ENCODE measurements at regions not wholly inside any gene's neighbourhood (a gene's known extent, or its start where the extent isn't known, plus 50 kb on each side); places are given as distances from the start of the nearest gene placed in this dataset.
"Not testable (repeated sequence)": the region's sequence is repeated elsewhere in the genome, so short reads cannot be mapped to it uniquely, and the experiment has no call there.

DNA sequence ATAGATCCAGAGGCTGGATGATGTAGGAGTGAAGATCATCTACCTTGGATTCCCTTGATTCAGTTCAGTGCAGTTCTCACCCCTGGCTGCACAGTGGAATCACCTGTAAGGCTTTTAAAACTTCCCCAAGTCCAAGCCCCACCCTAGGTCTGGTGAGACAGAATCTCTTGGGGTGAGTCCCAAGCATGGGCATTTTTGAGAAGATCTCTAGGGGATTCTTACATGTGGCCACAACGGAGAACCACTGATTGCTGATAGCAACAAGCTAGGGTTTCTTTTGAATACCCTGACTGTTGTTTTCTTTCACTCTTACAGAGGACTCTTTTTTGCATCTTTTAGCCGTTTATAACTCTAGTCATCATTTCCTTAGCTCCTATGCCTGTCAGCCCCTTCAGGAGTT lies 204.9 kb upstream of the RASGRP1 start:
- H3K36me3 ChIP-seq (ENCODE audit: low read depth) = no peaks in the 10 kb centered on the region
- no peaks in the 10 kb centered on the region for H3K79me2 ChIP-seq (ENCODE audit: insufficient read depth)
- peak; percentile 8 for DNase-seq
- peak overlapping the region; percentile 58 for H3K27ac ChIP-seq
- H4K20me1 ChIP-seq (ENCODE audit: insufficient read depth) = no peaks in the 10 kb centered on the region
- no peaks in the 10 kb centered on the region for H3K27me3 ChIP-seq (replicated peaks; ENCODE audit: insufficient read depth)
- TF ChIP-seq EZH2 (IDR thresholded peaks at IDR 0.05; ENCODE audit: insufficient read depth, poor library complexity, severe bottlenecking) = no peak
- no peak for TF ChIP-seq EZH2phosphoT487 (IDR thresholded peaks at IDR 0.05; ENCODE audit: insufficient read depth, low read depth)
- no peaks in the 10 kb centered on the region for H3K9me2 ChIP-seq (ENCODE audit: insufficient read depth)
- no peaks in the 10 kb centered on the region for H3K9me3 ChIP-seq (ENCODE audit: low read depth)
- 29 to 39% methylated on average over 2 of the region's 2 CpGs for WGBS, 2 experiments (ENCODE audit: low coverage in 1 of 2, low lambda C conversion rate in 2 of 2, missing lambda C conversion rate in 2 of 2)
- H3K9ac ChIP-seq = peak overlapping the region; percentile 50
- H3F3A ChIP-seq (ENCODE audit: insufficient read depth) = no peaks in the 10 kb centered on the region
- H3K4me2 ChIP-seq (ENCODE audit: unreplicated experiment) = peak overlapping the region; percentile 32
- peak overlapping the region; percentile 92 for H2AFZ ChIP-seq
- H3K4me3 ChIP-seq = no peak overlapping the region
- in situ Hi-C loops (cut with MboI) = no loop called here
- H3K4me1 ChIP-seq (ENCODE audit: insufficient read depth) = peaks cover 11% of the 10 kb centered on the region

DNA sequence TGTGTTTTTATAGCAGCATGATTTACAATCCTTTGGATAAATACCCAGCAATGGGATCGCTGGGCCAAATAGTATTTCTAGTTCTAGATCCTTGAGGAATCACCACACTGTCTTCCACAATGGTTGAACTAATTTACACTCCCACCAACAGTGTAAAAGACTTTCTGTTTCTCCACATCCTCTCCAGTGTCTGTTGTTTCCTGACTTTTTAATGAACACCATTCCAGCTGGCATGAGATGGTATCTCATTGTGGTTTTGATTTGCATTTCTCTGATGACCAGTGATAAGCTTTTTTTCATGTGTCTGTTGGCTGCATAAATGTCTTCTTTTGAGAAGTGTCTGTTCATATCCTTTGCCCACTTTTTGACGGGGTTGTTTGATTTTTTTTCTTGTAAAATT lies 209.5 kb upstream of the RASGRP1 start:
- H2AFZ ChIP-seq; H3F3A ChIP-seq (ENCODE audit: insufficient read depth); H3K9me2 ChIP-seq (ENCODE audit: insufficient read depth); H4K20me1 ChIP-seq (ENCODE audit: insufficient read depth); H3K27ac ChIP-seq; H3K4me3 ChIP-seq; H3K27me3 ChIP-seq (replicated peaks; ENCODE audit: insufficient read depth); in situ Hi-C loops (cut with MboI); H3K4me1 ChIP-seq (ENCODE audit: insufficient read depth); H3K79me2 ChIP-seq (ENCODE audit: insufficient read depth); H3K9ac ChIP-seq; H3K9me3 ChIP-seq (ENCODE audit: low read depth); H3K36me3 ChIP-seq (ENCODE audit: low read depth); H3K4me2 ChIP-seq (ENCODE audit: unreplicated experiment); DNase-seq: not testable (repeated sequence)
- 93 to 94% methylated on average over 2 of the region's 2 CpGs for WGBS, 2 experiments (ENCODE audit: low coverage in 1 of 2, low lambda C conversion rate in 2 of 2, missing lambda C conversion rate in 2 of 2)

GRCh38 chr15:38781196-38781595 lies 216.6 kb upstream of the RASGRP1 start:
- H3K27me3 ChIP-seq (replicated peaks; ENCODE audit: insufficient read depth) = no peaks in the 10 kb centered on the region
- 8 to 11% methylated on average over 2 of the region's 2 CpGs for WGBS, 2 experiments (ENCODE audit: low coverage in 1 of 2, low lambda C conversion rate in 2 of 2, missing lambda C conversion rate in 2 of 2)
- TF ChIP-seq EZH2phosphoT487 (IDR thresholded peaks at IDR 0.05; ENCODE audit: insufficient read depth, low read depth) (no peak), EZH2 (IDR thresholded peaks at IDR 0.05; ENCODE audit: insufficient read depth, poor library complexity, severe bottlenecking) (no peak)
- peaks cover 11% of the 10 kb centered on the region; the same call in 1 of the 2 replicates for H3K4me1 ChIP-seq (ENCODE audit: insufficient read depth)
- H3K9me2 ChIP-seq (ENCODE audit: insufficient read depth) = no peaks in the 10 kb centered on the region
- DNase-seq = peak; percentile 50
- H3K4me2 ChIP-seq (ENCODE audit: unreplicated experiment) = peak overlapping the region; percentile 50
- H3K9me3 ChIP-seq (ENCODE audit: low read depth) = no peaks in the 10 kb centered on the region
- no peak overlapping the region for H3K9ac ChIP-seq
- H3K27ac ChIP-seq = no peak overlapping the region
- peaks cover 9% of the 10 kb centered on the region; the same call in 1 of the 2 replicates for H3F3A ChIP-seq (ENCODE audit: insufficient read depth)
- H4K20me1 ChIP-seq (ENCODE audit: insufficient read depth) = no peaks in the 10 kb centered on the region
- no peaks in the 10 kb centered on the region for H3K79me2 ChIP-seq (ENCODE audit: insufficient read depth)
- in situ Hi-C loops (cut with MboI) = no loop called here
- H3K4me3 ChIP-seq = no peak overlapping the region
- H2AFZ ChIP-seq = peak overlapping the region; percentile 21
- H3K36me3 ChIP-seq (ENCODE audit: low read depth) = no peaks in the 10 kb centered on the region

DNA sequence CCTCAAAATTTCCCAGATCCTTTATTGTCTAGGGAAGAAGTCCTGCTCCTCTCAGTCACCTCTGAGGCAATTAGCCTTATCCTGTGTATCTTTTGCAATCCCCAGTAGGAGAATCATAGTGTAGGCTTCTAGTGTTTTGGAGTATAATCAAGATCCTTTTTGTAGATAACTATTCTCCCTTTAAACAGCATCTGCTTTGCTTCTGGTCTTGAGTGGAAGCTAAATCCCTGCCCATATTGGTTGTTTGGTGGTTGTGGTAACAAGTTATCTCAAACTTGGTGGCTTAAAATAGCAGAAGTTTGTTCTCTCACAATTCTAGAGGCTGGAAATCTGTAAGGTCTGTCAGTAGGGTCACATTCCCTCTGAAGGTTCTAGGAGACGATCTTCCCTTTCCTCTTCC lies 217.5 kb upstream of the RASGRP1 start:
- in situ Hi-C loops (cut with MboI) = no loop called here
- no peak for TF ChIP-seq EZH2 (IDR thresholded peaks at IDR 0.05; ENCODE audit: insufficient read depth, poor library complexity, severe bottlenecking)
- TF ChIP-seq EZH2phosphoT487 (IDR thresholded peaks at IDR 0.05; ENCODE audit: insufficient read depth, low read depth) = no peak
- Histone ChIP-seq H3K27me3 (replicated peaks; ENCODE audit: insufficient read depth) (no peaks in the 10 kb centered on the region), H3F3A (ENCODE audit: insufficient read depth) (peaks cover 9% of the 10 kb centered on the region; the same call in 1 of the 2 replicates), H3K9me3 (ENCODE audit: low read depth) (no peaks in the 10 kb centered on the region), H3K9me2 (ENCODE audit: insufficient read depth) (no peaks in the 10 kb centered on the region), H4K20me1 (ENCODE audit: insufficient read depth) (no peaks in the 10 kb centered on the region), H3K4me3 (no peak overlapping the region), H3K4me1 (ENCODE audit: insufficient read depth) (peaks cover 11% of the 10 kb centered on the region; the same call in 1 of the 2 replicates), H3K36me3 (ENCODE audit: low read depth) (no peaks in the 10 kb centered on the region), H3K4me2 (ENCODE audit: unreplicated experiment) (no peak overlapping the region), H2AFZ (no peak overlapping the region), H3K9ac (no peak overlapping the region), H3K27ac (no peak overlapping the region), H3K79me2 (ENCODE audit: insufficient read depth) (no peaks in the 10 kb centered on the region)
- no peak for DNase-seq
- WGBS, 2 experiments (ENCODE audit: low coverage in 1 of 2, low lambda C conversion rate in 2 of 2, missing lambda C conversion rate in 2 of 2) = 75 to 77% methylated on average over 1 of the region's 1 CpG

- no peaks in the 10 kb centered on the region for H3K9me3 ChIP-seq (ENCODE audit: low read depth)
- H3K4me2 ChIP-seq (ENCODE audit: unreplicated experiment) = no peak overlapping the region
- H4K20me1 ChIP-seq (ENCODE audit: insufficient read depth) = no peaks in the 10 kb centered on the region
- no peak for DNase-seq
- no peaks in the 10 kb centered on the region for H3K36me3 ChIP-seq (ENCODE audit: low read depth)
- no peak overlapping the region for H2AFZ ChIP-seq
- H3K27me3 ChIP-seq (replicated peaks; ENCODE audit: insufficient read depth) = no peaks in the 10 kb centered on the region
- TF ChIP-seq EZH2 (IDR thresholded peaks at IDR 0.05; ENCODE audit: insufficient read depth, poor library complexity, severe bottlenecking) (no peak), EZH2phosphoT487 (IDR thresholded peaks at IDR 0.05; ENCODE audit: insufficient read depth, low read depth) (no peak)
- in situ Hi-C loops (cut with MboI) = no loop called here
- no peak overlapping the region for H3K4me3 ChIP-seq
- H3K79me2 ChIP-seq (ENCODE audit: insufficient read depth) = no peaks in the 10 kb centered on the region
- no peak overlapping the region for H3K9ac ChIP-seq
- H3K27ac ChIP-seq = no peak overlapping the region
- H3K9me2 ChIP-seq (ENCODE audit: insufficient read depth) = no peaks in the 10 kb centered on the region
- no peaks in the 10 kb centered on the region for H3F3A ChIP-seq (ENCODE audit: insufficient read depth)
- H3K4me1 ChIP-seq (ENCODE audit: insufficient read depth) = no peaks in the 10 kb centered on the region
- 83 to 87% methylated on average over 6 of the region's 6 CpGs for WGBS, 2 experiments (ENCODE audit: low coverage in 1 of 2, low lambda C conversion rate in 2 of 2, missing lambda C conversion rate in 2 of 2)
These were observed 224.3 kb upstream of the RASGRP1 start for GRCh38 chr15:38788918-38789317.
